HUDEP-2 (cell line): ENCODE measurements at regions not wholly inside any gene's neighbourhood (a gene's known extent, or its start where the extent isn't known, plus 50 kb on each side); places are given as distances from the start of the nearest gene placed in this dataset.
A peak's percentile ranks its signal among the peaks of the same experiment; 100 is the strongest.

Experiments
- DNase-seq, 76 experiments: peaks; one replicate each; lab custom pipeline; 2025; ENCODE audit not compliant: unreplicated experiment in 76 of 76; lab: John Stamatoyannopoulos, UW

DNA sequence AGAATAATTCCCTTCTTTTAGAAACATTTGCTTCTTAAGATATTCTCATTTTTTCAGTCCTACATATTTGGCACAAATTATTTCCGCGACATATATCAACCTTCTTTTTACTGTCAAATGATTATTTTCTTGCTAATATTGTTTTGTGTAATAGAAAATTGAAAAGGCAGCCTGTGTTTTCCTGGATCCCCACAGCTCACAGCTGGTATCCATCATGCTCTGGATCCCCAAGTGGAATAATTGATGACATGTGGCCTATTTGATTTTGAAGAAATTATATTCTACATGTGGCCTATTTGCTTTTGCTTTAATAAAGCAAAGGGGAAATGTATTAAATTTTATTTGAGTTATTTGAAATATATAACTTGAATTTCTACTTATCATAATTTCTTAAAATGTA lies 199.4 kb upstream of the LUZP2 start:
- no peak for DNase-seq

DNA sequence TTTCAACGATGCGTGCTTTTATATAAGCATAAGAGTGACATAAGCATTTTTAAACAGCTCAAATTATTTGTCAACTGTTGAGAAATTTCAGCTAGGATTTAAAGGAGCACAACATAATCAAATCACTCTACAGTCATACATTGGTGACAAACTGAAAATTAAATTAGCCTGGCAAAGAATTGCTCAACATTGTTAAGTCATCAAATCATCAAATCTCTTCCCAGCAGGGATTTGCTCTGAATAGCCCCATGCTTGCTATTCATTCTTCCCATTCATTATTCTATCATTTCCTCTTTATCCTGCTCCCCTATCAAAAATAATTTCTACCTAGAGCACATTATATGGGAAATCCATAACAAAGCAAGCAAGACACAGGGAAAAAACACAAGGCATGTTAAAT lies 198.7 kb upstream of the LUZP2 start:
- DNase-seq = no peak

DNA sequence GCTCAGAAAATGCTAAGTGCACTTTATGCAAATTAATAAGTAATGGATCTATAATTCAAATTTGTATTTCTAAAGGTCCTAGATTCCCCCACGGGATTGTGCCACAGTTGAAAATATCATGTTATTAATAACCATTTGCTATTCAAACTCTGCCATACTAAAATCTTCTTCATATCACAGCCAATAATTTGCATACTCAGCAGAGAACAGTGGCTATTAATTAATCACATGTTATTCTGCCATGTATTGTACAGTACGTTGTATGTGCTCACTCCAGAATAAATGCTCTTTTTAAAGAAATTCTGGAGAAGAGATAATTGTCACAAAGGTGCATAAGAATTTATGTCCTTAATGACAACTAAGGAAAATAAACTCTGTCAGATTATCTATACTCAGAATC lies 184.9 kb upstream of the LUZP2 start:
- DNase-seq = no peak

DNA sequence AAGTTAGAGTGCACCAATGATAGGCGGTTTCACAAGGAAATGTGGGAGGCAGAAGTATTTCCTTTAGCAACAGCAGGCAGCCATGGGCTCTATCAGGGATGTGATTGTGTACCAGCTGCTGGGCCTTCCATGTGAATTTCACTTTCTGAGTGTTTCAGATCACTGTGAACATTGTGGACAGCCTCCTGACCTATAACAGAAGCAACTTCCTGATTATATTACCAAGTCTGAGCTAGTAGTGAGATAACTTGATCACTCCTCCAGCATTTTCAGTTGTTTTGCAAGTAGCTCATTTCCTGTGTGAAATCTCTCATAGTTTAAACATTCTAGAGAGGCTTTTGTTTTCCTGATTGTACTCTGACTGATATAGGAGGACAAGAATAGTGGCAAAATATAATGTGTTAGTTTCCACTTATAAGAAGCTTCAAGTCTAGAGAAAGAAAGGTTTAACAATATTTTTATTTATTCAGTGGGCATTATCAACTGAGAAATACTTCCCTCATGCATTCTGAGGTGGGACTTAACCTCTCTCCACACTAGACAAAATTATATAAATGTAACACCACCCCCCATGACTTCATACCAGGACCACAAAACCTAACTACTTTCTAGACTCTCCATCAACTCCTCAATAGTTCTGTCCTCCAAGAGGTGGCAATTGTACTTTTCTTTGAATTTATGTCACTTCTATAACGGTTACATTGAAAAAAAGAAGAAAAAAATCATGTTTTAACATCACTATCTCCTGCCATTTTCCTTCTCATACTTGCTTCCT lies 184.2 kb upstream of the LUZP2 start:
- DNase-seq = no peak

DNA sequence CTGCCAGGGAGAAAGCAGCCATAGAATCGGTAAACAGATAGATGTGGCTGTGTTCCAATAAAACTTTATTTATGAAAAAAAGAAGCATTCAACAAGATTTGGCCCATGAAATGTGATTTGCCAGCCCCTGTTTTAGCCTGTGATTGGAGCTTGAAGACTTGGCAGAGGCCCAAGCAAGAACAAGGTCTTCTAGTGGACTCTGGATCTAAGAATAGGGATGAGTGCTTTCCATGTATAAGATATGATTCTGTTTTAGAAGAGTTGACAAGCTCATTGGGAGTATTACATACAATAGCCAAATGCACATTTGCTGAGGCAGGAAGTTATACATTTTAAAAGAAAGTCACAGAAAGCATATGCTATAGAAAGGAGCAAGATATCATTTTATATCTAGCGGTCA lies 175.6 kb upstream of the LUZP2 start:
- DNase-seq = no peak

DNA sequence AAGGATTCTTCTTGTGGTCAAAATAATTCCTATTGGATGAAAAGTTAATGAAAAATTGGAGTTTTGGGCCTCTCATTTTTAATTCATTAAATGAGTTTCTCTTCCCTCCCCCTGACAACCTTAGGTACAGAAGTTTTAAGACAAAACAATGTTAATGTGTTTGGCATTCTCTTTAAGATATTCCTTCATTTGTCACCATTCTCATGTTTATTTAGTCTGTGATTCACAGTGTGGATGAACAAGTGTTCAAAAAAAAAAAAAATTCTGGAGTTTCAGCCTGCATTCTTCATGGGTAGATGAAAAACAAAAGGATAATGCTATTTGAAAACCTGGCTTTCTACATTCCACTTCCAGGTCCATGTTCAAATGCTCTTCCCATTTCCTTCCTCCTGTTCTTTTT lies 172.6 kb upstream of the LUZP2 start:
- DNase-seq = no peak

DNA sequence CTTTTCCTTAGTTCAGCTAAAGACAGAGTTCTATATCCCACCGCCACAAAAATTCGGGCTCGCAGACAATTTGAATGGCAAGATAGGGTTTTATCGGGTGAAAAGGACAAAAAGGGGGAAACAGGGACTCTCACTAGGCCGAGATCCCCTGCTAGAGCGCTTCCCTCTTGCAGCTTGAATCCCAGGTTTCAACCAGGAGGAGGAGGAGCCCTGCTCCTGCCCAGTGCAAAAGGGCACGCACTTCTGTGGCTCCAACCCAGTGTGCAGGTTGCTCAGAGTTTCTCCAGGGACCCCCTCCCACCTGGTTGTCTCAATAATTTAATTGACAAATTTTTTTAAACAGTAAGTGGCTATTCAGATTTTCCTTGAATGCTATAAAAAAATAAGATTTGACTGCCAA lies 152.6 kb upstream of the LUZP2 start:
- no peak for DNase-seq

DNA sequence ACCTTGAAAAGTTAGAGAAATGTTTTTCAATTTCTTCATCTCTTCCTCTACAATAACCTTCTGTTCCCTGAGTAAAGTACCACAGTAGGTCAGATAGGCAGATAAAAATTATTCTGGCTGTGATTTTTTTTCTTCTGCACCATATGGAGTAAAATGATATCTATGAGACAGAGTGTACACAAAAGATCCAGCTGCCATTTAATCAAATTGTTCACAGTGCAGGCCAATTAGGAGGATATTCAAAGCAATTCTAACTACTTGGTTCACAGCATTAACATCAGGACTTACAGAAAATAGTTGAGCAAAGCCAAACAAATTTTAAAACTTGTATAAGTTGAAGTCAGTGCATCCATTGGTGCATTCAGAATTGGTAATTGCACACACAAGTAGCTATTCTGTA lies 147.9 kb upstream of the LUZP2 start:
- DNase-seq = no peak

DNA sequence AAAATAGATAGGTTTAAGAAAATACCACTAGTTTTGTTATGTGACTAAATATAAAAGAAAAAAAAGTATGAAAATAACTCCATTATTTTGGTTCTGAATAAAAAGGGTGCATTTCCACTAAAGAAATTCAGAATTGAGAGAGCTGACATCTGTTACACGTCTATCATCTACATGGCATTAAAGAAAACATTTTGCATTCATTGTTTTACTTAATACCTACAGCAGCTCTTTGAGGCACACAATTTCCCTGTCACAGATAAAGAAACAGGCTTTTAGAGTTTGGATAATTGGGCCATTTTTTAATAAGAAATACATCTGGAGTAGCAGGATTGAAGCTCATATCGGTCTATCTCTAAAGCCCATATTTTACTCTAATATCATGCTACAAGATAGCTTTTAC lies 145.7 kb upstream of the LUZP2 start:
- DNase-seq = no peak

DNA sequence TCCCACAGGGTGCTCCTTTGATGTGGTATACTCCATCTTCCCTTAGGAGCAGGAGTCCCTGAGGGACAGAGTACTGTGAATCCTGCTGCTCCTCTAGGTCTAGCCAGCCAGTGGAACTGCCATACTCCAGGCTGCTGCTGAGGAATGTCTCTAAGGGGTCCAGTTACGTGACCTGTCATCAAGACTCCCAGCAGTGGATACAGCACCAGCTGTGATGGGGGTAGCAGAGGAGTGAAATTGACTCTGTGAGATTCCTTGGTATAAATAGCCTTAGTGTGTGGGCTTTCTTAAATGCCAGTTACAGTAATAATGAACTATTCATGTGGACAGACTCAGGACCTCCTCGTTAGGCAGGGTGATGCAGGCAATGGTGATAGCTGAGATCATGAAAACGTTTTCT lies 140.4 kb upstream of the LUZP2 start:
- no peak for DNase-seq

DNA sequence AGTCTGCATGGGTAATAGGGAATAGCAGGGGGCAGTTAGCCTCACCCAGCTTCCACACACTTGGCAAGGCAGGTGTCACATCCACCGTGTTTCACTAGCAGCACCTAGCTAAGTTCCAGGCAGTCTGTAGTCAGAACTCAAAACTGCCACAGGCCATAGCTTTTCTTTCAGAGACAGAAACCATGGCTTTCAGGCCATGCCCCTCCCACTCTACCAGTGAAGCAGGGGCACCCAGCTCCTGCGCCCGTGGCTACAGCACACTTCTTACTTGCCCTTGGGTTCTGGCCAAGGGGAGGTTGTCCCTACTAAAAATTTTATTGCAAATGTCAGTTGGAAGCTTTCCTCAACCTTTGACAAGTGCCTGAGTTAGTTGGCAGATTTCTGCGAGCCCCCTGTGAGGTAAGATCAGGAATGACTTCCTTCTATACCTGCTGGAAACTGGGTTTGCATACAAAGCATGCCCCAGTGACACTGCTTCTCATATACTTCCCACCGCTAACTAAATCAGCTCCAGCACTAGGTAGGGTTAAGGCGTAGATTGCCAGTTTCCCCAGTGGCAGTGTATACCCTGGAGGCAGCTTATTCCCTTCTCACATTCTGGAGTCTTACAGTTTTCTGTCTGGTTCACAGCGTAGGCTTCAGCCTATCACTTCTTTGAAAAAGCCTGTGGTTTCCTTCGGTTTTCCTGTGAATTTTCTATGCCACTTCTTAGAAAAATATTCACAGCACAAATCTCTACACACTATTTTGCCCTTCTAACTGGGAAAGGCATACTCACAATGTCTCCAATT lies 139.0 kb upstream of the LUZP2 start:
- no peak for DNase-seq

DNA sequence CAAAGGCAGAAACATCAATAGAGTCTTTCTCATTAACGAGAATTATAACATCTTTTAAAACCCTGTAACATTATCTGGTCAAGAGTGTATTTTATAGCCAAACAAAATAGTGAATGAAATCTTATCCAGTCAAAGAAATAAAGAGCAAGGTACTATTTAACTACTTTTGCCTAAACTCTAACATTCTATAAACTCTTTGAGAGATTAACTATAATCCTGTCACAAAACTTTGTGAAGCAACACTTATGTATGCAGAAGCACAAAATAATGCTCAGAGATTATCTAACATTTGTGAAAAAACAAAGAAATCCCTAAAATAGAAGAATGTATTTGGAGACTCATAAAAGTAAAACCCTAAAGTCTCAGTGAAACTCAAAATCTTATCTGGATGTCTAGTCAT lies 124.4 kb upstream of the LUZP2 start:
- DNase-seq = no peak

DNA sequence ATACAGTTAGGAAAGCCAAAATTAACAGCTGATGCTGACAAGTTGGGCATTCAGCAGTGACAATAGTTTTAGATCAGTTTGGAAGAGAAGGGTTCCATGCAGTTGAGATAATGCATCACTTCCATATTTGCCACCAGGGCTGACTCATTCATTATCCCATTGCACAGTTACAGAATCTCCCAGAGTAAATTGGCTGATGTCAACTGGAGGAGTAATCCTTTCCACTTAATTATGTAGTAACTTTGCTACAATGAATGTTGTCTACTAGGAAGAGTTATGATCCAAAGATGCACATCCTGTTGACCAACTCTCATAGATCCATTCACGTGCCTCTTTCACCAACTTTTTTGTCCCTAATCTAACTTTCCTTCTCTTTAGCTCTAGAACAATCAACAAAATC lies 123.3 kb upstream of the LUZP2 start:
- no peak for DNase-seq

DNA sequence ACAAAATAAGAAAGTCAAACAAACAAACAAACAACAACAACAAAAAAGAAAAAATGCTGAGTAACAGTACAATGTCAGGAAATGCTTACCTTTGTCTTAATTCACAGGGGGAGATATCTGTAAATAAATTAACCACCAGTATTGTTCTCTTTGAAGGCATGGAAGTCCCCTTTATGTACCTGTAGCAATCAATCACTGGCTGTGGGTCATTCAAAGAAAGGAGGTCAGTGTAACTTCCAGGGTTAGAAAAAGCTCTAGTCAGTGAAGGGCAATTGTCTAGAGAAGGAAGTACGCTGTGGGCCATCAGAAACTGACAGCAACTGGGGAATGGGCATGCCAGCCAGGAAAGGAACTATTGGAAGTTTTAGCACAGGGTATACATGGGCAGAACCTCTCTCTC lies 121.5 kb upstream of the LUZP2 start:
- no peak for DNase-seq

DNA sequence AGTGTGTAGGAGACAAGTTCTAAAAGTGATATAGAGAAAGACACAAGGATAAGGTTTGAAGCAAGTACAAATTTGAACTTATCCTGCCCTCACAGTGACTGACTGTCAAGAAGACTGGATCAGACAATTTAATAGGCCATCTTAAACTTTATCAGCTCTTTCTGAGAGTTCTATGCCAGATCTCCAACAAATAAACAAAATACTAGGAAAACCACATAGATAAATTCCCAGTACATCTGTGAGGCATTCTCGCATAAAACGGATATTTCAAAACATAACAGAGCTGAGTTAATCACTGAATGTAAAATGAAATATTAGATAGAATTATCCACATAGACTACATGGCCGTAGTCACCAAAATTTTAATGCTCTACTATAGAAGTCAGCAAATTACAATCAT lies 120.9 kb upstream of the LUZP2 start:
- no peak for DNase-seq

DNA sequence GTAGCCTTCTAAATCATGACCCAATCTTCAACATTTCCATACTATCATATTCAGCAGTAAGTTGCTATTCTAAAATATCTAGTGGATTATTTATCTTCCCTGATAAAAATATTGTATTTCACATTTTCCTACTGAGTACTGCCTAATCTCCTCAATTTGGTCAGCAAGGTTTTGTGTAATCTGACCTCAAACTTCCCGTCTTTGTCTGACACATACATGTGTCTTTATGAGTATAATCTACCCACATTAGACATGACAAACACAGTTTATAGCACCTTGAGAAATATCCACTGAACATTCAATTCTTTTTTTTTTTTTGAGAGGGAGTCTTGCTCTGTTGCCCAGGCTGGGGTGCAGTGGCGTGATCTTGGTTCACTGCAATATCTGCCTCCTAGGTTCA lies 113.7 kb upstream of the LUZP2 start:
- DNase-seq = no peak

DNA sequence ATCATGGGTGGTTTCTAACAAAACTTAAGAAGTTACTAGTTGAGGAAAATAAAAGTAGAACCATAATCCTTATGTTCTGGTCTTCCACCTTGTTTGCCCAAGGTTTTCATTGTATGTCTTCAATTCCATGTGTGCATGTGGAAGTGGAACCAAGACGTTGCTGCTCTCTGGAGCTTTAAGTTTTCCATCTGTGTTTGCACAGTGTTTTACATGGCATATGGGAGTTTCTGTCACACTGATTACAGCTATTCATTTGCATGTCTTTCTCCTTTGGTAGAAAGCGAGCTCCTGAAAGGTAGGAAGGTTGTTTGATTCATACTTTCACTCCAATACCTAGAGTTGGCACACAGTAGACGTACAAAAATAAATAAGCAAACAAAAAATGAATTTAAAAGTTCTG lies 112.6 kb upstream of the LUZP2 start:
- no peak for DNase-seq

DNA sequence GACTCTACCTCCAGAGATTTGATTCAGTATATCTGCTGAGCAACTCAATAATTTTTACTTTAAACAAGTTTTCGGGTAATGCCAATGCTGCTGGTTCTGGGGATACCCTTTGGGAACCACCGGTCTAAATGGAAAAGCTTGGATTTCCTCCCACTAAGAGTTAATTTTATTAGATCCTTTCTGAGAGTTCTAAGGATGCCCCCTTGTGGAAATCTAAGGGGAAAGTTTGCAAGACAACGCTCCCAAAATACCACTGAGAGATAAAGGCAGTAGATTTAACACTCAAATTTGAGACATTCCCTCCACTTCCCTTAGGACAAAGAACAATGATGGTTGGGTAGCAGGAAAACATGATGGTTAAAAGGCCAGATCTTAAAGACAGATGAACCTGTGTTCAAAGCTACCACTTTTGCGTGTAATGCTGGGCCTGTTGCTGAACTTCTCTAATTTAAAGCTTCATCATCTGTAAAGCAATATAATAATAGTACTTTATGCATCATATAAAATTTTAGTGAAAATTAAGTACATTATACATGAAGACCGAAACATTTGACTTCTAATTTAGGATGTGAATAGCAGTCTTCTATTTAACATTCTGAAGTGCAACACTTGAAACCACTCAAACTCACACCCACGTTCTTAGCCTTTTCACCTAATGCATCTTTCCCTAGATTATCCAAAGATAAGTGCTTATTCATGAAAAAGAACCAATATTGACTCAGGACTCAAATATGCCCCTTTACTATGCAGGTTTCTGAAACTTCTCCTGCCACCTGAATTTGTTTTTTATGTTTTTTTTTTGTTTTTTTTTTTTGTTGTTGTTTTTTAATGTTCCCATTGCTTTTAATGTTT lies 110.1 kb upstream of the LUZP2 start:
- DNase-seq = peak in 8 of 76 experiments; percentile 1 to 25 (median 8)

DNA sequence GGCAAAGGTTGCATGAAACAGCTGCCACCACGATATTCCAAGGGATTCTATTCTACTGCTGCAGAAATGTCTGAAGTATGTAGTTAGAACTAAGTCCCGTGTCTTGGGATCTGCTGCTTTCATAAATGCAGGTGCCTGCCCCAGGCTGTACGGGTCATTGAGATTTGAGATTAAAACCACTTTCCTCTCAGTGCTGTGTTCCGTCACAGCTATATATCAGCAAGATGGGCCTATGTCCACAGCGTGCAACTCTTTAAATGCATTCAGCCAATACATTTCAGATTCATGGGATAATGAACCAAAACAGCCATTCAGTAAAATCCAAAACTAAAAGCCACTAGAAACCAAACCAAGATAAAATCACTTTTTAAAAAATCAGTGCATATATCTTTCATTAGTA lies 107.3 kb upstream of the LUZP2 start:
- no peak for DNase-seq

DNA sequence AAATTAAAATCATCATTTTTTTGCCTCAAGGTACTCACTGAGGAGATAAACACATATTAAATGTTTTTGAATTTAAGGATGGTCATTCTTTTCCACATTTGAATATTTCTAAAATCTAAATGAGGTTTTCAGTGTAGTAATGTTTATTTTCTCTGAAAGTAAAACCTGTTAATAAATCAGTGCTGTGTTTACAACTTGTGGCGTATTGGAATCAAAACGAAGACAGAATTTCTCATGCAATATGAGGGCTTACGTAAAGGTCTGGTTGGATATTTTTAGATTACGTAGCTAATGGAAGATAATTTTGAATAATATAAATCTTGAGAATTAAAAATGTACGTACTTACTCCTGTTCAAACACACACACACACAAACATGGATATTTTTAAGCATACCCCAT lies 106.8 kb upstream of the LUZP2 start:
- no peak for DNase-seq

DNA sequence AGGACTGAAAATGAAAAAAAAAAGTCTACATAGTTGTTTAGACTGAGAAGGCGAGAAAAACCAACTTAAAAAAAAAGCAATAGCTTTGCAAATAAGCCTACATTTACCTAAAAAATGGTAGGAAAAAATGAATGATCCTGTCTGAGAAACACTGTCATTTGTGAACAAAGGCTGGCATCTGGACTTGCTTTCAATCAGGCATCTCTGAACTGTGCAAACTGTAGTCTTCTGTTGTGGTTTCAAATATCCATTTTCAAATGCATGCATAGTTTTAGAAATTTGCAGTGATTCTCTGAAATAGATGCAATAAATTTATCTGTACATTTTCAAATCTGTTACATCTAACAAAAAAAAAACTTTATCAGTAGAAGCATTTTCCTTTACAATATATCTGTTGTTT lies 106.1 kb upstream of the LUZP2 start:
- no peak for DNase-seq
